Stimulated activated CD4-positive, alpha-beta T cell treated with anti-CD3 and anti-CD28 coated beads, Interleukin-1b, Interleukin-23, amount 100 ng/mL, for 24 hours (primary cell): ENCODE measurements at regions not wholly inside any gene's neighbourhood (a gene's known extent, or its start where the extent isn't known, plus 50 kb on each side); places are given as distances from the start of the nearest gene placed in this dataset.
"Not testable (repeated sequence)": the region's sequence is repeated elsewhere in the genome, so short reads cannot be mapped to it uniquely, and the experiment has no call there.

Source experiments
- DNase-seq, 4 experiments: peaks; one replicate each; pipeline ENCODE4 v3.0.0-alpha.2; 2020; ENCODE audit warnings: low read depth in 4 of 4, low spot score in 1 of 4

GRCh38 chr9:73095425-73095824, 56.2 kb upstream of the ANXA1 start:
- no peak for DNase-seq

- no peak for DNase-seq
These were observed 57.8 kb upstream of the ANXA1 start for GRCh38 chr9:73093740-73094379.

- no peak for DNase-seq
These were observed 58.5 kb upstream of the ANXA1 start for GRCh38 chr9:73093016-73093739.

GRCh38 chr9:73091909-73092308, 59.8 kb upstream of the ANXA1 start:
- no peak for DNase-seq

- no peak for DNase-seq
These were observed 61.5 kb upstream of the ANXA1 start for GRCh38 chr9:73090214-73090613.

GRCh38 chr9:73089304-73089985, 62.2 kb upstream of the ANXA1 start:
- no peak for DNase-seq

GRCh38 chr9:73087876-73088275, 63.8 kb upstream of the ANXA1 start:
- not testable (repeated sequence) for DNase-seq

- no peak for DNase-seq
These were observed 68.1 kb upstream of the ANXA1 start for GRCh38 chr9:73083519-73083918.

GRCh38 chr9:73081979-73082657, 69.5 kb upstream of the ANXA1 start:
- no peak for DNase-seq

- no peak for DNase-seq
These were observed 71.5 kb upstream of the ANXA1 start for GRCh38 chr9:73080110-73080694.

- DNase-seq = no peak
These were observed 72.3 kb upstream of the ANXA1 start for GRCh38 chr9:73079326-73079725.

GRCh38 chr9:73077625-73078030, 74.0 kb upstream of the ANXA1 start:
- DNase-seq = no peak

GRCh38 chr9:73076970-73077369, 74.7 kb upstream of the ANXA1 start:
- DNase-seq = no peak

GRCh38 chr9:73074176-73074708, 77.4 kb upstream of the ANXA1 start:
- DNase-seq = no peak

- DNase-seq = no peak
These were observed 78.1 kb upstream of the ANXA1 start for GRCh38 chr9:73073337-73074175.

GRCh38 chr9:73067074-73067473, 84.6 kb upstream of the ANXA1 start:
- no peak for DNase-seq

GRCh38 chr9:73065439-73065838, 86.2 kb upstream of the ANXA1 start:
- DNase-seq = no peak

- no peak for DNase-seq
These were observed 87.3 kb upstream of the ANXA1 start for GRCh38 chr9:73064315-73064714.

- no peak for DNase-seq
These were observed 90.5 kb upstream of the ANXA1 start for GRCh38 chr9:73061146-73061545.

GRCh38 chr9:73059247-73059646, 92.4 kb upstream of the ANXA1 start:
- no peak for DNase-seq
